HK-2 (cell line): ENCODE measurements at regions not wholly inside any gene's neighbourhood (a gene's known extent, or its start where the extent isn't known, plus 50 kb on each side); places are given as distances from the start of the nearest gene placed in this dataset.
"Not testable (repeated sequence)": the region's sequence is repeated elsewhere in the genome, so short reads cannot be mapped to it uniquely, and the experiment has no call there.

Experiments
- DNase-seq: peaks from one replicate; pipeline ENCODE4 v3.0.0-alpha.2; 2018; ENCODE audit not compliant: unreplicated experiment

- DNase-seq: no peak
Observed at GRCh38 chr4:140249351-140249750, 95.4 kb upstream of the MAML3 start.

GRCh38 chr4:140247237-140247636 lies 93.3 kb upstream of the MAML3 start:
- DNase-seq: no peak

GRCh38 chr4:140246216-140246615 lies 92.2 kb upstream of the MAML3 start:
- no peak for DNase-seq

- no peak for DNase-seq
Observed at GRCh38 chr4:140244328-140244727, 90.3 kb upstream of the MAML3 start.

GRCh38 chr4:140243278-140243753 lies 89.3 kb upstream of the MAML3 start:
- no peak for DNase-seq

- DNase-seq: no peak
Observed at GRCh38 chr4:140242357-140243277, 88.6 kb upstream of the MAML3 start.

GRCh38 chr4:140240237-140240636 lies 86.3 kb upstream of the MAML3 start:
- no peak for DNase-seq

GRCh38 chr4:140239311-140239710 lies 85.3 kb upstream of the MAML3 start:
- DNase-seq: no peak

- no peak for DNase-seq
Observed at GRCh38 chr4:140238351-140239056, 84.5 kb upstream of the MAML3 start.

GRCh38 chr4:140237616-140238350 lies 83.8 kb upstream of the MAML3 start:
- no peak for DNase-seq

GRCh38 chr4:140236654-140237169 lies 82.7 kb upstream of the MAML3 start:
- DNase-seq: no peak

- no peak for DNase-seq
Observed at GRCh38 chr4:140234697-140235060, 80.7 kb upstream of the MAML3 start.

GRCh38 chr4:140233791-140234696 lies 80.1 kb upstream of the MAML3 start:
- no peak for DNase-seq

- DNase-seq: no peak
Observed at GRCh38 chr4:140229881-140230280, 75.9 kb upstream of the MAML3 start.

- DNase-seq: no peak
Observed at GRCh38 chr4:140227286-140227685, 73.3 kb upstream of the MAML3 start.

GRCh38 chr4:140223056-140223810 lies 69.2 kb upstream of the MAML3 start:
- DNase-seq: no peak

GRCh38 chr4:140222171-140222570 lies 68.2 kb upstream of the MAML3 start:
- no peak for DNase-seq

GRCh38 chr4:140220058-140220457 lies 66.1 kb upstream of the MAML3 start:
- no peak for DNase-seq

- no peak for DNase-seq
Observed at GRCh38 chr4:140219567-140219966, 65.6 kb upstream of the MAML3 start.

GRCh38 chr4:140219070-140219469 lies 65.1 kb upstream of the MAML3 start:
- not testable (repeated sequence) for DNase-seq
